Hippocampal formation (tissue), 2 donors: ENCODE measurements at regions not wholly inside any gene's neighbourhood (a gene's known extent, or its start where the extent isn't known, plus 50 kb on each side); places are given as distances from the start of the nearest gene placed in this dataset.

Source experiments
- DNase-seq, 2 donors: peaks; one replicate each; lab custom pipeline; 2025; lab: John Stamatoyannopoulos, UW

- no peak for DNase-seq
These were observed 53.9 kb upstream of the RORB start for GRCh38 chr9:74443036-74443750.

GRCh38 chr9:74444369-74444768 is 52.8 kb upstream of the RORB start:
- DNase-seq: no peak
